ENCODE measurements at regions not wholly inside any gene's neighbourhood (a gene's known extent, or its start where the extent isn't known, plus 50 kb on each side); places are given as distances from the start of the nearest gene placed in this dataset.
"Not testable (repeated sequence)": the region's sequence is repeated elsewhere in the genome, so short reads cannot be mapped to it uniquely, and the experiment has no call there.

GRCh38 chr5:85646641-85647040 lies 971.1 kb upstream of the COX7C start:
- in situ Hi-C loops (cut with HindIII; ENCODE audit: low sequenced_read_pairs), result no loop called here
- no peak for TF ChIP-seq CTCF (IDR thresholded peaks at IDR 0.05; ENCODE audit: low read depth, low read length, missing control alignments)
- DNase-seq (ENCODE audit: low read depth), result no peak
- H3K4me3 ChIP-seq (ENCODE audit: low read depth, low read length), result no peak overlapping the region

GRCh38 chr5:85647349-85648127 lies 970.2 kb upstream of the COX7C start:
- in situ Hi-C loops (cut with HindIII; ENCODE audit: low sequenced_read_pairs), result no loop called here
- no peak overlapping the region for H3K4me3 ChIP-seq (ENCODE audit: low read depth, low read length)
- TF ChIP-seq CTCF (IDR thresholded peaks at IDR 0.05; ENCODE audit: low read depth, low read length, missing control alignments), result no peak
- no peak for DNase-seq (ENCODE audit: low read depth)

DNA sequence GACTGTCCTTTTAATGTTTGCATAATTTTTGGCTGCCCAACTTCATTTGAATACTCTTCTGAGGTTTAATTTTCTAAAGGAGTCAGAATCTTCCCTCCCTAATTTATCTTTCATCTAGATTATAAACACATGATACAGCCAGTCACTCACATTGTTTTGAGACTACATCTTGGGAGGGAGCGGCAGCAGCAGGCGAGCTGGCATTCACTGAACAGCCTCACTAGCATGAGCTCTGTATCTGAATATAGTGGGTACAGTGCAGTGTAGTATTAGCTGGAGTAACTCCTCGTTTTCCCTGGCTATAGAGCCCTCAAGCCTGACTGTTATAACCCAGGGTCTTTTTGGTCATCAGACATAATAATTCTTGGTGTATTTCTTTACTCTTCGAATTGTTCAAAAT lies 969.2 kb upstream of the COX7C start:
- TF ChIP-seq CTCF (IDR thresholded peaks at IDR 0.05; ENCODE audit: low read depth, low read length, missing control alignments), result no peak
- no peak overlapping the region for H3K4me3 ChIP-seq (ENCODE audit: low read depth, low read length)
- DNase-seq (ENCODE audit: low read depth), result no peak
- in situ Hi-C loops (cut with HindIII; ENCODE audit: low sequenced_read_pairs), result no loop called here

- no peak for TF ChIP-seq CTCF (IDR thresholded peaks at IDR 0.05; ENCODE audit: low read depth, low read length, missing control alignments)
- in situ Hi-C loops (cut with HindIII; ENCODE audit: low sequenced_read_pairs), result no loop called here
- no peak overlapping the region for H3K4me3 ChIP-seq (ENCODE audit: low read depth, low read length)
- peak; percentile 0 for DNase-seq (ENCODE audit: low read depth)
These were observed 966.0 kb upstream of the COX7C start for GRCh38 chr5:85651731-85652130.

GRCh38 chr5:85654144-85654543 lies 963.6 kb upstream of the COX7C start:
- in situ Hi-C loops (cut with HindIII; ENCODE audit: low sequenced_read_pairs); H3K4me3 ChIP-seq (ENCODE audit: low read depth, low read length); DNase-seq (ENCODE audit: low read depth): not testable (repeated sequence)

DNA sequence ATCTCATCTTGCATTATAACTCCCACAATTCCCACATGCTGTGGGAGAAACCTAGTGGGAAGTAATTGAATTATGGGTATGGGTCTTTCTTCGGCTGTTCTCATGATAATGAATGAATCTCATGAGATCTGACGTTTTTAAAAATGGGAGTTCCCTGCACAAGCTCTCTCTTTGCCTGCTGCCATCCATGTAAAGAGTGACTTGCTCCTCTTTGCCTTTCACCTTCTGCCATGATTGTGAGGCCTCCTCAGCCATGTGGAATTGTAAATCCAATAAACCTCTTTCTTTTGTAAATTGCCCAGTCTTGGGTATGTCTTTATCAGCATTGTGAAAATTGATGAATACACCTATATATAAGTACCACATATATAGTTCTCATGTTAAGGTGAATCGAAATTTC lies 961.7 kb upstream of the COX7C start:
- in situ Hi-C loops (cut with HindIII; ENCODE audit: low sequenced_read_pairs), result no loop called here
- DNase-seq (ENCODE audit: low read depth), result no peak
- TF ChIP-seq CTCF (IDR thresholded peaks at IDR 0.05; ENCODE audit: low read depth, low read length, missing control alignments), result no peak
- H3K4me3 ChIP-seq (ENCODE audit: low read depth, low read length), result no peak overlapping the region

DNA sequence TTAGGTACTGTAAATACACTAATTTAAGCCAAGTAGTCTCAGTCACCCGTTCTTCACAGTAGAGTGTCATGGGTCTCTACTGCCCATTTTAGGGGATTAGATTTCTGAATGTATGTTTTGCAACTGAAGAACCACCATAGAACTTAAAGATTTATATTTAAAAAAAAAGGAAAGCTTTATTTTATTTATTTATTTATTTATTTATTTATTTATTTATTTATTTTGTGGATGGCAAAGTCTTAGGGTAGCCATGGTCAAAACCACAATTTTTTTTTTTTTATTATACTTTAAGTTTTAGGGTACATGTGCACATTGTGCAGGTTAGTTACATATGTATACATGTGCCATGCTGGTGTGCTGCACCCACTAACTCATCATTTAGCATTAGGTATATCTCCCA lies 960.4 kb upstream of the COX7C start:
- H3K4me3 ChIP-seq (ENCODE audit: low read depth, low read length); DNase-seq (ENCODE audit: low read depth); in situ Hi-C loops (cut with HindIII; ENCODE audit: low sequenced_read_pairs): not testable (repeated sequence)

DNA sequence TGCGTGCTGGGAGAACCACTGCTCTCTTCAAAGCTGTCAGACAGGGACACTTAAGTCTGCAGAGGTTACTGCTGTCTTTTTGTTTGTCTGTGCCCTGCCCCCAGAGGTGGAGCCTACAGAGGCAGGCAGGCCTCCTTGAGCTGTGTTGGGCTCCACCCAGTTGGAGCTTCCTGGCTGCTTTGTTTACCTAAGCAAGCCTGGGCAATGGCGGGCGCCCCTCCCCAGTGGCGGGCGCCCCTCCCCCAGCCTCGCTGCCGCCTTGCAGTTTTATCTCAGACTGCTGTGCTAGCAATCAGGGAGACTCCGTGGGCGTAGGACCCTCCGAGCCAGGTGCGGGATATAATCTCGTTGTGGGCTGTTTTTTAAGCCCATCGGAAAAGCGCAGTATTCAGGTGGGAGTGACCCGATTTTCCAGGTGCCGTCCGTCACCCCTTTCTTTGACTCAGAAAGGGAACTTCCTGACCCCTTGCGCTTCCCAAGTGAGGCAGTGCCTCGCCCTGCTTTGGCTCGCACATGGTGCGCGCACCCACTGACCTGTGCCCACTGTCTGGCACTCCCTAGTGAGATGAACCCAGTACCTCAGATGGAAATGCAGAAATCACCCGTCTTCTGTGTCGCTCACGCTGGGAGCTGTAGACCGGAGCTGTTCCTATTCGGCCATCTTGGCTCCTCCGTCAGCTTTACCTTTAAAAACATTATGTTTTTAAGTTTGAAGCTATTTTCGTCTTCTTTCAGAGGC lies 954.6 kb upstream of the COX7C start:
- in situ Hi-C loops (cut with HindIII; ENCODE audit: low sequenced_read_pairs); H3K4me3 ChIP-seq (ENCODE audit: low read depth, low read length); DNase-seq (ENCODE audit: low read depth): not testable (repeated sequence)
